ENCODE measurements at regions not wholly inside any gene's neighbourhood (a gene's known extent, or its start where the extent isn't known, plus 50 kb on each side); places are given as distances from the start of the nearest gene placed in this dataset.
"Not testable (repeated sequence)": the region's sequence is repeated elsewhere in the genome, so short reads cannot be mapped to it uniquely, and the experiment has no call there.

GRCh38 chr3:197430934-197431333, 124.8 kb downstream of the BDH1 start:
- no peak for DNase-seq (ENCODE audit: low read depth)

- DNase-seq (ENCODE audit: low read depth), result no peak
Observed at GRCh38 chr3:197430502-197430901, 125.3 kb downstream of the BDH1 start.

GRCh38 chr3:197428952-197429351, 126.8 kb downstream of the BDH1 start:
- no peak for DNase-seq (ENCODE audit: low read depth)

- peak; percentile 13 for DNase-seq (ENCODE audit: low read depth)
Observed at GRCh38 chr3:197428117-197428801, 127.5 kb downstream of the BDH1 start.

- no peak for DNase-seq (ENCODE audit: low read depth)
Observed at GRCh38 chr3:197427021-197427420, 128.6 kb upstream of the DLG1 start.

- no peak for DNase-seq (ENCODE audit: low read depth)
Observed at GRCh38 chr3:197426121-197426566, 127.7 kb upstream of the DLG1 start.

- DNase-seq (ENCODE audit: low read depth), result no peak
Observed at GRCh38 chr3:197425485-197426120, 127.2 kb upstream of the DLG1 start.

GRCh38 chr3:197424674-197425484, 126.5 kb upstream of the DLG1 start:
- DNase-seq (ENCODE audit: low read depth), result no peak

- no peak for DNase-seq (ENCODE audit: low read depth)
Observed at GRCh38 chr3:197424266-197424665, 125.9 kb upstream of the DLG1 start.

- no peak for DNase-seq (ENCODE audit: low read depth)
Observed at GRCh38 chr3:197423376-197423775, 125.0 kb upstream of the DLG1 start.

- no peak for DNase-seq (ENCODE audit: low read depth)
Observed at GRCh38 chr3:197422506-197422905, 124.1 kb upstream of the DLG1 start.

- no peak for DNase-seq (ENCODE audit: low read depth)
Observed at GRCh38 chr3:197421021-197421420, 122.6 kb upstream of the DLG1 start.

GRCh38 chr3:197420566-197420965, 122.2 kb upstream of the DLG1 start:
- DNase-seq (ENCODE audit: low read depth), result no peak

- no peak for DNase-seq (ENCODE audit: low read depth)
Observed at GRCh38 chr3:197420115-197420514, 121.7 kb upstream of the DLG1 start.

- no peak for DNase-seq (ENCODE audit: low read depth)
Observed at GRCh38 chr3:197419696-197420095, 121.3 kb upstream of the DLG1 start.

GRCh38 chr3:197417911-197418618, 119.7 kb upstream of the DLG1 start:
- no peak for DNase-seq (ENCODE audit: low read depth)

- no peak for DNase-seq (ENCODE audit: low read depth)
Observed at GRCh38 chr3:197417441-197417840, 119.0 kb upstream of the DLG1 start.

- DNase-seq (ENCODE audit: low read depth), result not testable (repeated sequence)
Observed at GRCh38 chr3:197411899-197412298, 113.5 kb upstream of the DLG1 start.

GRCh38 chr3:197410170-197410569, 111.8 kb upstream of the DLG1 start:
- DNase-seq (ENCODE audit: low read depth), result not testable (repeated sequence)

GRCh38 chr3:197408177-197408957, 110.0 kb upstream of the DLG1 start:
- no peak for DNase-seq (ENCODE audit: low read depth)

- no peak for DNase-seq (ENCODE audit: low read depth)
Observed at GRCh38 chr3:197407526-197407925, 109.1 kb upstream of the DLG1 start.

- DNase-seq (ENCODE audit: low read depth), result no peak
Observed at GRCh38 chr3:197407053-197407452, 108.6 kb upstream of the DLG1 start.
